GM13976 (cell line): ENCODE measurements at regions not wholly inside any gene's neighbourhood (a gene's known extent, or its start where the extent isn't known, plus 50 kb on each side); places are given as distances from the start of the nearest gene placed in this dataset.
"Not testable (repeated sequence)": the region's sequence is repeated elsewhere in the genome, so short reads cannot be mapped to it uniquely, and the experiment has no call there.

Experiments
- DNase-seq: peaks from one replicate; pipeline ENCODE4 v3.0.0; 2012; ENCODE audit warnings: low spot score
- CTCF ChIP-seq: IDR thresholded peaks from 2 replicates; pipeline ENCODE4 v1.5.1; 2012; ENCODE audit warnings: borderline replicate concordance, mild to moderate bottlenecking; ENCODE audit not compliant: insufficient read depth; ENCODE audit errors: extremely low read depth, missing control alignments, control extremely low read depth
- in situ Hi-C: fragments of 300-500 bp; cut with MboI; formaldehyde crosslinking; loops from one replicate; pipeline ENCODE4 v1.12.0; 2022; ENCODE audit warnings: low sequenced_read_pairs, mixed read lengths, inconsistent platforms; ENCODE audit not compliant: unreplicated experiment

GRCh38 chr6:144634371-144634770, 349.2 kb downstream of the UTRN start:
- in situ Hi-C loops: no loop called here
- DNase-seq: no peak
- TF ChIP-seq CTCF: no peak

GRCh38 chr6:144635051-144635450, 349.9 kb downstream of the UTRN start:
- no peak for TF ChIP-seq CTCF
- DNase-seq: no peak
- in situ Hi-C loops: no loop called here

- in situ Hi-C loops, DNase-seq: not testable (repeated sequence)
These were observed 350.9 kb downstream of the UTRN start for GRCh38 chr6:144636025-144636424.

GRCh38 chr6:144637541-144637940, 352.4 kb downstream of the UTRN start:
- in situ Hi-C loops: no loop called here
- no peak for DNase-seq
- TF ChIP-seq CTCF: no peak

- in situ Hi-C loops: no loop called here
- DNase-seq: no peak
- no peak for TF ChIP-seq CTCF
These were observed 354.5 kb downstream of the UTRN start for GRCh38 chr6:144639654-144640053.

- DNase-seq: no peak
- no peak for TF ChIP-seq CTCF
- in situ Hi-C loops: no loop called here
These were observed 356.2 kb downstream of the UTRN start for GRCh38 chr6:144641286-144641685.

GRCh38 chr6:144644776-144645175, 359.6 kb downstream of the UTRN start:
- in situ Hi-C loops: no loop called here
- no peak for TF ChIP-seq CTCF
- DNase-seq: no peak
